Bronchial epithelial cell (primary cell): ENCODE measurements at regions not wholly inside any gene's neighbourhood (a gene's known extent, or its start where the extent isn't known, plus 50 kb on each side); places are given as distances from the start of the nearest gene placed in this dataset.
"Not testable (repeated sequence)": the region's sequence is repeated elsewhere in the genome, so short reads cannot be mapped to it uniquely, and the experiment has no call there.

Experiments
- DNase-seq: peaks from one replicate; pipeline ENCODE4 v3.0.0-alpha.2; 2010; ENCODE audit warnings: low read depth
- FAIRE-seq: peaks from 2 replicates; lab custom pipeline; 2011; peaks lifted over from hg19 to GRCh38; lab: Jason Lieb, UNC
- H3K27me3 ChIP-seq: 2 replicates; pipeline ENCODE4 v1.5.1; 2011; ENCODE audit warnings: low read length; ENCODE audit not compliant: control insufficient read depth, insufficient read depth
- H3K36me3 ChIP-seq: 2 replicates; pipeline ENCODE4 v1.5.1; 2011; ENCODE audit warnings: low read length; ENCODE audit not compliant: control insufficient read depth, insufficient read depth
- H3K4me3 ChIP-seq: 2 replicates; pipeline ENCODE4 v1.5.1; 2011; ENCODE audit warnings: mild to moderate bottlenecking, low read depth, low read length, control low read depth
- CTCF ChIP-seq: IDR thresholded peaks from 2 replicates; pipeline ENCODE4 v1.5.1; 2011; ENCODE audit warnings: mild to moderate bottlenecking, moderate library complexity, low read length, control low read depth, inconsistent platforms; ENCODE audit not compliant: insufficient read depth, severe bottlenecking

DNA sequence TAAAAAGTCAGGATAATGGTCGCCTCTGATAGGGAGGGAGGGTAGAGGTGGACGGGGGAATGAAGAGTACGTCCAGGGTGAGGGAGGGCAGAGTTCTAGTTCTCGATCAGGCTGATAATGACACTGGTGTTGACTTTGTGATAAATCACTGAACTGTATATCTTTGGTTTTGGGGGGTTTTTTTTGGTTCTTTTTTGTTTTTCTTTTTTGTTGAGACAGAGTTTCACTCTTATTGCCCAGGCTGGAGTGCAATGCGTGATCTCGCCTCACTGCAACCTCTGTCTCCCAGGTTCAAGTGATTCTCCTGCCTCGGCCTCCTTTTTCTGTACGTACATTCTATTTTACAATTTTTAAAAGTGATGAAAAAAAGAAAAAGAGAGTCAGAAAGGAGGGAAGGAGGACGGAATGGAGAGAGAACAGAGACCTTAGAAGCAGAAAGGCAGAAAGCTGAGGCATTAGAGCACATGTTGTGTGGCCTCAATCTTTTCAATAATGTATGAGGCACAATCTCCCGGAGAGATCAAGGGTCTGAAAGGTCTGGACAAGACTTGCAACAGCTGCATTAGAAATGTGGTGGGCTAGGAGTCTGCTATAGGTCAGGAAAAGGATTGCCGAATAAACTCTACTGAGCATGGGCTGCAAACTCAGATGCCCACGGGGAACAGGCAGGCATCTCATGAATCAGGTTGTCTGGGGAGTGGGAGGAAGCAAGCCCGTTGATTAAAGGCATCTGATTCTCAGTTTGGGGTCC is 174.8 kb downstream of the TOMM20 start:
- no peak for DNase-seq

DNA sequence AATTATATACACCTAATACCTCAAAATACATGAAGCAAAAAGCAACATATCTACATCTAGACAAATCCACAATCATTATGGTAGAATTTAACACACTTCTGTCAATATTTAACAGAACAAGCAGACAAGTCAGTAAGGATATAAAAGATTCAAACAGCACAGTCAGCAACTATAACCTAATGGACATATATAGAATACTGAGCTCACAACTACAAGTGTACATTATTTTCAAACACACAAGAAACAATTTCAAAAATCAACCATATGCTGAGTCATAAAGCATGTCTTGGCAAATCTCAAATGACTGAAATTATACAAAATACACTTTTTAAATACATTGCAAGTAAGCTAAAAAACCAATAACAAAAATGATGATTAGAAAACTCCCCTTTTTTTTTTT is 178.0 kb downstream of the TOMM20 start:
- TF ChIP-seq CTCF: no peak
- Histone ChIP-seq H3K27me3 (no peaks in the 10 kb centered on the region), H3K4me3 (no peak overlapping the region), H3K36me3 (no peaks in the 10 kb centered on the region)
- DNase-seq (peak; percentile 67), FAIRE-seq (no peak)

More for the DNA sequence above, 174.8 kb downstream of the TOMM20 start:
- no peak for TF ChIP-seq CTCF
- Histone ChIP-seq H3K4me3 (no peak overlapping the region), H3K27me3 (no peaks in the 10 kb centered on the region), H3K36me3 (no peaks in the 10 kb centered on the region)
- FAIRE-seq: no peak

GRCh38 chr1:234949528-234949927 is 179.1 kb downstream of the TOMM20 start:
- not testable (repeated sequence) for H3K27me3 ChIP-seq, FAIRE-seq, H3K4me3 ChIP-seq, DNase-seq, H3K36me3 ChIP-seq

DNA sequence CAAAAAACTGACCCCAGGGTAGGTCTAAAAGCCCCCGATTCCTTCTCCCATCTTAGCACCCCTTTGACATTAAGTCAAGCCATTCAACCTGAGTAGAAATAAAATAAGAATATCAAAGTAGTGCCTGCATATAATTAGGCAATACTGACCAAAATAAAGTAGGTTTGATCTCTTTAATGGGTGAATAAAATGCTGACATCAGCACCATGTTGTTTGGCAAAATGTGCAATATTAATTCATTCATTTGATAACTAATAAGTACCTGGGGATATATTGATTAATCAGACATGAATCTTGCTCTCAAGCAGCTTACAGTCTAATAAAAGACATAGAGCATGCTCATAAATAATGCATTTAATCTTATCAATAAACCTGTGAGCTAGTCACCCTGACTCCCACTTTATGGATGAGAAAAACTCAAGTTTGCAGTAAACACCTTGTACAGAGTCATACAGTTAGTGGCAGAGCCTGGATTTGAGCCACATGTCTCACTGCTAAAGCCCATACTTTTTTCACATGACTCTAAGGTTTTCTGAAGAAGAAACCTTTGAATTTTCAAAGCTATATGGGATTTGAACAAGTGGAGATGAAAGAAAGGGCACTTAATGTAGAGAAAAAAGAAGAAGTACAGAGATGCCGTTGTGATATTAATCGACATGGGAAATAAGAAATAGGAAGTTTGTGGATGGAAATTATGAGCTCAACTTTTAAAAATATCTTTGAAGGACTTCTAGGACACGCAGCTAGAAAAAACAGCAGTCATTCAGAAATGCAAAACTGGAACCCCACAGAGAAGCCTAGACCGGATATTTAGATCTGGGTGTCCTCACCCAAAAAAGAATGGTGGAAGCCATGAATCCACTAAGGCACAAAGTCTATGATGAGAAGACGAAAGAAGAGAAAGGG is 183.9 kb downstream of the TOMM20 start:
- Histone ChIP-seq H3K27me3 (no peaks in the 10 kb centered on the region), H3K36me3 (no peaks in the 10 kb centered on the region), H3K4me3 (no peak overlapping the region)
- no peak for TF ChIP-seq CTCF
- FAIRE-seq (no peak), DNase-seq (no peak)

DNA sequence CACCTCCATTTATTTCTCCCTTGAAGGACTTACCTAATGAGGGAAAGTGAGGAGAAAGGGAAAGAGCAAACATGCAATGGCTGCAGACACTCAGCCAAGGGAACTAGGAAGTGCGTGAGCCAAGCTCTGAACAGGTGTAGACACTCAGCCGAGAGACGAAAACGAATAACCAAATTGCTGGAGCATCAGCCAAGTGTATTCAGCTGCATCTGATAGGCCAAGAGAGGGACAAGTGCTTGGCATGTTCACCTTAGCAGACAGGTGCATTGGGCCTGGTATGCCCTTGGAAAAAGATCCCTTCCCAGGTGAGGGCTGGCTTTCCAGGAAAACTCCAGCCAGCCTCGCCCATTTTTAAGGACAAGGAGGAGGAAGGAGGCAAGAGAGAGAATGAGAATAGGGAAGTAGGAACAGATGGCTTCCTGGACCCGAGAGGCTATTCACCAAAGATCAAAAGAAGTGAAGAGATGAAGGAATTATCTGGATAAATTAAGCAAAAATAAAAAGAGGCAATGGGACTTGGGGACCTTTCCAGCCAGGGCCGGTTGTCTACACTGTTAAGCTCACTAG is 184.7 kb downstream of the TOMM20 start:
- no peak for TF ChIP-seq CTCF
- Histone ChIP-seq H3K27me3 (no peaks in the 10 kb centered on the region), H3K4me3 (no peak overlapping the region), H3K36me3 (no peaks in the 10 kb centered on the region)
- no peak for DNase-seq
- no peak for FAIRE-seq
